IMR-90 (cell line): ENCODE measurements at regions not wholly inside any gene's neighbourhood (a gene's known extent, or its start where the extent isn't known, plus 50 kb on each side); places are given as distances from the start of the nearest gene placed in this dataset.

ENCODE experiments used
- CHD1 ChIP-seq: IDR thresholded peaks from 2 replicates; pipeline ENCODE4 v1.6.1; 2012; ENCODE audit warnings: low read depth, low read length, improper control_type of control experiment
- CTCF ChIP-seq: conservative IDR thresholded peaks from 2 replicates; pipeline ENCODE4 v1.5.1; 2012; ENCODE audit warnings: mild to moderate bottlenecking, low read depth, low read length, improper control_type of control experiment
- MAZ ChIP-seq: IDR thresholded peaks from 2 replicates; pipeline ENCODE4 v1.6.1; 2012; ENCODE audit warnings: low read depth, mild to moderate bottlenecking, low read length, improper control_type of control experiment, moderate library complexity, borderline replicate concordance
- MXI1 ChIP-seq: IDR thresholded peaks from 2 replicates; pipeline ENCODE4 v1.6.1; 2012; ENCODE audit warnings: low read depth, mild to moderate bottlenecking, low read length, moderate library complexity, borderline replicate concordance
- POLR2A ChIP-seq: IDR thresholded peaks from 2 replicates; pipeline ENCODE4 v1.6.1; 2012; ENCODE audit warnings: mild to moderate bottlenecking, low read depth, low read length
- RCOR1 ChIP-seq: IDR thresholded peaks from 2 replicates; pipeline ENCODE4 v1.6.1; 2012; ENCODE audit warnings: mild to moderate bottlenecking, low read length, improper control_type of control experiment; ENCODE audit not compliant: insufficient replicate concordance
- USF2 ChIP-seq: fragments of 150-350 bp; IDR thresholded peaks from 2 replicates; pipeline ENCODE4 v1.6.1; 2017; ENCODE audit warnings: mild to moderate bottlenecking, antibody characterized with exemption, low read length, low read depth

DNA sequence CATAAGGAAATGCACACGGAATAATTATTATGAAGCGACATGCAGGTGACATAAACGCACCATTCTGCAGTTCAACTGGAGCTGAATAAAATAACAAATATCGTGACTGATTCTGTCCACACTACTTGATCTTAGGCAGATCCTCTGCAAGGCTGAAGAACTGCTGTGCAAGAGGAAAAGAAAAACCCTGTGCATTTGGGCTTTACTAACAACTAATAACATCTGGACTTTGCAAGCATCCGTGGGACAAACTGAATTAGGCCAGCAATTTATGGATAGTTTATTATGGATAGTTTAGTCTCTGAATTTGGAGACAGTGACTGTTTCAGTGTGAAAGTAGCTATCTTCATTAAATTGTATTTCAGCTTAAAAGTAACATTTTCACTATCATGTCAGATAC lies 309.4 kb downstream of the SFMBT2 start:
- no peak for TF ChIP-seq RCOR1
- no peak for TF ChIP-seq MAZ
- no peak for TF ChIP-seq CTCF
- no peak for TF ChIP-seq USF2
- no peak for TF ChIP-seq POLR2A
- no peak for TF ChIP-seq MXI1
- no peak for TF ChIP-seq CHD1
